Lower lobe of right lung (tissue), 2 donors: ENCODE measurements at regions not wholly inside any gene's neighbourhood (a gene's known extent, or its start where the extent isn't known, plus 50 kb on each side); places are given as distances from the start of the nearest gene placed in this dataset.

Experiments
- ATAC-seq, 2 donors: fragments of 200-7000 bp; cut with Tn5 transposase; one replicate each; pipeline ENCODE4 v1.9.1; 2020 to 2022; ENCODE audit warnings: mild to moderate bottlenecking in 2 of 2, moderate library complexity in 2 of 2
- DNase-seq: peaks from one replicate; pipeline ENCODE4 v3.0.0-alpha.2; 2020
- H3K27ac ChIP-seq: fragments of 200-600 bp; one replicate; pipeline ENCODE4 v1.8.0; 2022
- H3K27me3 ChIP-seq: fragments of 200-600 bp; one replicate; pipeline ENCODE4 v1.8.0; 2022; ENCODE audit warnings: low read depth
- H3K36me3 ChIP-seq: fragments of 200-600 bp; one replicate; pipeline ENCODE4 v1.8.0; 2022; ENCODE audit warnings: mild to moderate bottlenecking
- H3K4me1 ChIP-seq: fragments of 200-600 bp; one replicate; pipeline ENCODE4 v1.8.0; 2022
- H3K4me3 ChIP-seq: fragments of 200-600 bp; one replicate; pipeline ENCODE4 v1.8.0; 2022; ENCODE audit warnings: mild to moderate bottlenecking
- H3K9me3 ChIP-seq: fragments of 200-600 bp; one replicate; pipeline ENCODE4 v1.8.0; 2022
- CTCF ChIP-seq: fragments of 200-600 bp; IDR thresholded peaks from one replicate; pipeline ENCODE4 v1.8.0; 2022; ENCODE audit warnings: antibody characterized with exemption, mild to moderate bottlenecking
- intact Hi-C: fragments of 100-400 bp; cut with DNase I; formaldehyde crosslinking; loops from one replicate; pipeline ENCODE4 v1.11.0; 2022
- donor health status: DM: no; HTN: yes; CAD: no; lungs with severe emphysema.

GRCh38 chr16:65494609-65495008 is 372.7 kb upstream of the CDH11 start:
- Histone ChIP-seq H3K36me3 (no peaks in the 10 kb centered on the region), H3K9me3 (no peaks in the 10 kb centered on the region), H3K4me3 (no peak overlapping the region), H3K27ac (no peak overlapping the region), H3K27me3 (no peaks in the 10 kb centered on the region), H3K4me1 (no peaks in the 10 kb centered on the region)
- TF ChIP-seq CTCF: no peak
- no peak for DNase-seq
- ATAC-seq: no peak
- intact Hi-C loops: no loop called here

- no peak for TF ChIP-seq CTCF
- ATAC-seq (no peak), DNase-seq (no peak)
- intact Hi-C loops: no loop called here
- Histone ChIP-seq H3K4me3 (no peak overlapping the region), H3K27ac (no peak overlapping the region), H3K27me3 (no peaks in the 10 kb centered on the region), H3K4me1 (no peaks in the 10 kb centered on the region), H3K9me3 (no peaks in the 10 kb centered on the region), H3K36me3 (no peaks in the 10 kb centered on the region)
Observed at GRCh38 chr16:65494080-65494479, 372.2 kb upstream of the CDH11 start.

DNA sequence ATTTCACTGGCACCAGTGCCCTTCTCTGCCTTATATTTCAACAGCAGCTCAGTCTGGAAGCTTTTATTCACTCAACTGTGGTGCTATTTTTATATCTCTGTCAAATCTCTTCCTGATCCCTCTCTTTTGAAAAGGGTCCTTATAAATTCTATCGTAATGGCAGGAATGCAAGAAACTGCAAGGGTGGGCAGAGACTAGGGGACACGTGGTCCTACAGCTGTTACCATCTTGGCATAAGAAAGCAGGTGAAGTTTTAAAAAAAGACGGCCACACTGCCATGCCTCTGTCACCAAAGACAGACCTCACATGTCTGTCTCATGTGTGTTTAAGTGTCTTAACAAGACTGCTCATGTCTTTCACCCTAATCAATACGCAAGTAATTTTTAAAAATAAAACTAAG is 368.4 kb upstream of the CDH11 start:
- intact Hi-C loops: no loop called here

GRCh38 chr16:65489531-65490023 is 367.7 kb upstream of the CDH11 start:
- Histone ChIP-seq H3K4me3 (no peak overlapping the region), H3K9me3 (no peaks in the 10 kb centered on the region), H3K27me3 (no peaks in the 10 kb centered on the region), H3K36me3 (no peaks in the 10 kb centered on the region), H3K27ac (no peak overlapping the region), H3K4me1 (no peaks in the 10 kb centered on the region)
- intact Hi-C loops: no loop called here
- no peak for TF ChIP-seq CTCF
- ATAC-seq (no peak), DNase-seq (no peak)

More for the DNA sequence above, 368.4 kb upstream of the CDH11 start:
- Histone ChIP-seq H3K4me1 (no peaks in the 10 kb centered on the region), H3K9me3 (no peaks in the 10 kb centered on the region), H3K4me3 (no peak overlapping the region), H3K27me3 (no peaks in the 10 kb centered on the region), H3K27ac (no peak overlapping the region), H3K36me3 (no peaks in the 10 kb centered on the region)
- no peak for TF ChIP-seq CTCF
- DNase-seq (no peak), ATAC-seq (no peak)

GRCh38 chr16:65487231-65487630 is 365.4 kb upstream of the CDH11 start:
- no peak for ATAC-seq
- no peak for TF ChIP-seq CTCF
- intact Hi-C loops: no loop called here
- no peaks in the 10 kb centered on the region for H3K27me3 ChIP-seq
- H3K36me3 ChIP-seq: no peaks in the 10 kb centered on the region
- no peak for DNase-seq
- no peak overlapping the region for H3K4me3 ChIP-seq
- no peaks in the 10 kb centered on the region for H3K4me1 ChIP-seq
- no peak overlapping the region for H3K27ac ChIP-seq
- no peaks in the 10 kb centered on the region for H3K9me3 ChIP-seq

DNA sequence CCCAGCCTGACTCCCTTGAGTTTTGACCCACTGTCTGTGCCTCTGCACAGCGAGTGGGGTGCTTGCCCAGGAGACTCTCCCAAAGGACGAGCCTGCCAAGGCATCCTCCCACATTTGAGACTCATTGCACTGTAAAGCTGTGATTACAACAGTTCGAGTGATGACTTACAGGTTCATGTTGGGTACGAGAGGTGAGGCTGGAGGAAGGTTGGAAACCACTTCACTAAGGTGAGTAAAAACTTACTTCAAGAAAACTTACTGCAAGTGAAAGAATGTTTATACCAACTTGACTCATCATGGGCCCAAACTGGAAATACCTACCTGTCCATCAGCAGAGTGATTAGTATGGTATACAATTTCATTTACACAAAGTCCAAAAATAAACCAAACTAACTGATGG is 360.1 kb upstream of the CDH11 start:
- DNase-seq (no peak), ATAC-seq (no peak)
- Histone ChIP-seq H3K4me1 (no peaks in the 10 kb centered on the region), H3K27me3 (no peaks in the 10 kb centered on the region), H3K4me3 (no peak overlapping the region), H3K36me3 (no peaks in the 10 kb centered on the region), H3K9me3 (no peaks in the 10 kb centered on the region), H3K27ac (no peak overlapping the region)
- intact Hi-C loops: no loop called here
- TF ChIP-seq CTCF: no peak
